Ascending aorta (tissue), 2 donors: ENCODE measurements at regions not wholly inside any gene's neighbourhood (a gene's known extent, or its start where the extent isn't known, plus 50 kb on each side); places are given as distances from the start of the nearest gene placed in this dataset.
A peak's percentile ranks its signal among the peaks of the same experiment; 100 is the strongest.

Experiments
- DNase-seq, 2 donors: peaks; one replicate each; pipeline ENCODE4 v3.0.0-alpha.2; 2019; ENCODE audit warnings: low spot score in 2 of 2
- H3K27ac ChIP-seq, 2 donors: fragments of 200-600 bp; sonication (generic); one replicate each; pipeline ENCODE4 v1.5.1; 2016 to 2017; ENCODE audit warnings: mild to moderate bottlenecking in 1 of 2
- H3K27me3 ChIP-seq: fragments of 200-600 bp; sonication (generic); one replicate; pipeline ENCODE4 v1.5.1; 2017
- H3K36me3 ChIP-seq, 2 donors: fragments of 200-600 bp; sonication (generic); one replicate each; pipeline ENCODE4 v1.5.1; 2016
- H3K4me1 ChIP-seq, 2 donors: fragments of 200-600 bp; sonication (generic); one replicate each; pipeline ENCODE4 v1.5.1; 2016 to 2017; ENCODE audit warnings: mild to moderate bottlenecking in 1 of 2
- H3K4me3 ChIP-seq, 2 donors: fragments of 200-600 bp; sonication (generic); one replicate each; pipeline ENCODE4 v1.5.1; 2016 to 2017; ENCODE audit warnings: mild to moderate bottlenecking in 1 of 2
- H3K9me3 ChIP-seq, 2 donors: fragments of 200-600 bp; sonication (generic); one replicate each; pipeline ENCODE4 v1.5.1; 2016
- intact Hi-C: fragments of 100-400 bp; cut with DNase I; formaldehyde crosslinking; loops from one replicate; pipeline ENCODE4 v1.15.1; 2023
- TF ChIP-seq, protein P1 (sequence below), 3 experiments: fragments of 200-600 bp in 2 of 3; fragments of 450-650 bp in 1 of 3; sonication (generic) in 2 of 3; IDR thresholded peaks; one replicate each; pipeline ENCODE4 v1.5.1; 2016 to 2019; ENCODE audit warnings: antibody characterized with exemption in 3 of 3, mild to moderate bottlenecking in 1 of 3, moderate library complexity in 1 of 3

- TF ChIP-seq, protein P1, sequence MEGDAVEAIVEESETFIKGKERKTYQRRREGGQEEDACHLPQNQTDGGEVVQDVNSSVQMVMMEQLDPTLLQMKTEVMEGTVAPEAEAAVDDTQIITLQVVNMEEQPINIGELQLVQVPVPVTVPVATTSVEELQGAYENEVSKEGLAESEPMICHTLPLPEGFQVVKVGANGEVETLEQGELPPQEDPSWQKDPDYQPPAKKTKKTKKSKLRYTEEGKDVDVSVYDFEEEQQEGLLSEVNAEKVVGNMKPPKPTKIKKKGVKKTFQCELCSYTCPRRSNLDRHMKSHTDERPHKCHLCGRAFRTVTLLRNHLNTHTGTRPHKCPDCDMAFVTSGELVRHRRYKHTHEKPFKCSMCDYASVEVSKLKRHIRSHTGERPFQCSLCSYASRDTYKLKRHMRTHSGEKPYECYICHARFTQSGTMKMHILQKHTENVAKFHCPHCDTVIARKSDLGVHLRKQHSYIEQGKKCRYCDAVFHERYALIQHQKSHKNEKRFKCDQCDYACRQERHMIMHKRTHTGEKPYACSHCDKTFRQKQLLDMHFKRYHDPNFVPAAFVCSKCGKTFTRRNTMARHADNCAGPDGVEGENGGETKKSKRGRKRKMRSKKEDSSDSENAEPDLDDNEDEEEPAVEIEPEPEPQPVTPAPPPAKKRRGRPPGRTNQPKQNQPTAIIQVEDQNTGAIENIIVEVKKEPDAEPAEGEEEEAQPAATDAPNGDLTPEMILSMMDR (IDR thresholded peaks at IDR 0.05), result no peak
- intact Hi-C loops, result no loop called here
- H3K27ac ChIP-seq, result no peak overlapping the region
- H3K27me3 ChIP-seq, result peaks cover 4% of the 10 kb centered on the region
- no peaks in the 10 kb centered on the region for H3K4me1 ChIP-seq
- H3K9me3 ChIP-seq, result no peaks in the 10 kb centered on the region
- H3K36me3 ChIP-seq, result no peaks in the 10 kb centered on the region
- no peak for DNase-seq
- H3K4me3 ChIP-seq, result no peak overlapping the region
Measured at GRCh38 chr22:49668402-49668801, 159.3 kb downstream of the BRD1 start.

DNA sequence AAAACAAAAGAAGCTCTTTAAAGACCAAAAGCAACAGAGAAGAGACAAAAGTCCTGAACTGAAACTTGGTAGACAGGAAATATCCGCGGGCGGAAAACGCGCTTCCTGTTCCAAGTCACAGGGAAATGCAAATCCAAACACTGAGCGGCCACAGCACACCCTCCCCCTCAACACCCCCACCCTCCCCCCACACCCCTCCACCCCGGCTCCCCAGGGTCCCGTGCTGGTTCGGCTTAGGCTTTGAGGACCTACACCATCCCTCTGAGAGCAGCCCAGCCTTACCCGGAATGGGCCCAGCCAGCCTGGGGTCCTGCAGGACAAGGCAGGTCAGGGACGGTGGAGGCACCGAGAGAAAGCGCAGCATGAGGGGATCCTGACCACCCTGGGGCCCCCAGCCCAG, 160.4 kb downstream of the BRD1 start:
- Histone ChIP-seq H3K4me1 (no peaks in the 10 kb centered on the region), H3K9me3 (no peaks in the 10 kb centered on the region), H3K27me3 (peaks cover 4% of the 10 kb centered on the region), H3K4me3 (no peak overlapping the region), H3K36me3 (no peaks in the 10 kb centered on the region), H3K27ac (no peak overlapping the region)
- no peak for DNase-seq
- TF ChIP-seq, protein P1 (IDR thresholded peaks at IDR 0.05), result no peak
- intact Hi-C loops, result no loop called here

DNA sequence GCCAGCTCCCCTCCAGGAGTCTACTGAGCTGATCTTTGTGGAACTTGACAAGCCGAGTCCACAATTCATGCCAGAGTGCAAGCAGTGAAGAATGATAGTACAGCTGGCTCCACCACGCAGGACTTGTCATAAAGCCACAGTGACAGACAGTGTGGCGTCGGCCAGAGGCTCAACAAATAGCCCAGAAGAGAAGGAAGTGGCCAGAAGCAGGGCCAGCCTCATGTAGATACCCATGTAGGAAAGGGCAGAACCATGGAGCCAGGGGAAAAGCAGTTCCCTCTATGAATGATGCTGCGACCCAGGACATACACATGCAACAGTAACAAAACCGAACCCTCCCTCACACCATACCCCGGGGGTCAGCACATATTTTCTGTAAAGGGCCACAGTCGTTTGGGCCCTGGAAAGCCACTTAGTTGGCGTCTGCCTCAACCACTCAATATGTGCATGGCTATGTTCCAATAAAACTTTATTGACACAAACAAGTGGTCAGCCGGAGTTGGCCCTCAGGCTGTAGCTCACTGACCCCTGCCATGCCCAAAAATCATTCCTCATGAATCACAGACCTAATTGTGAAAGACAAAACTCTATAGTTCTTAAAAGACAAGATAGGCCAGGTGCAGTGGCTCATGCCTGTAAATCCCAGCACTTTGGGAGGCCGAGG, 161.4 kb downstream of the BRD1 start:
- Histone ChIP-seq H3K27ac (peak overlapping the region in 1 of 2 donors; percentile 11), H3K27me3 (peaks cover 4% of the 10 kb centered on the region), H3K4me3 (no peak overlapping the region), H3K9me3 (no peaks in the 10 kb centered on the region), H3K4me1 (no peaks in the 10 kb centered on the region), H3K36me3 (no peaks in the 10 kb centered on the region)
- TF ChIP-seq, protein P1 (IDR thresholded peaks at IDR 0.05), result no peak
- no peak for DNase-seq
- intact Hi-C loops, result no loop called here

GRCh38 chr22:49664891-49665290, 162.8 kb downstream of the BRD1 start:
- Histone ChIP-seq H3K36me3 (no peaks in the 10 kb centered on the region), H3K27me3 (no peaks in the 10 kb centered on the region), H3K4me1 (no peaks in the 10 kb centered on the region), H3K9me3 (no peaks in the 10 kb centered on the region), H3K4me3 (no peak overlapping the region), H3K27ac (no peak overlapping the region)
- TF ChIP-seq, protein P1 (IDR thresholded peaks at IDR 0.05), result no peak
- intact Hi-C loops, result no loop called here
- DNase-seq, result no peak

- no peaks in the 10 kb centered on the region for H3K27me3 ChIP-seq
- H3K36me3 ChIP-seq, result no peaks in the 10 kb centered on the region
- no peak overlapping the region for H3K4me3 ChIP-seq
- no peaks in the 10 kb centered on the region for H3K4me1 ChIP-seq
- H3K9me3 ChIP-seq, result no peaks in the 10 kb centered on the region
- TF ChIP-seq, protein P1 (IDR thresholded peaks at IDR 0.05), result no peak
- no peak overlapping the region for H3K27ac ChIP-seq
- intact Hi-C loops, result no loop called here
- DNase-seq, result peak in 1 of 2 donors; percentile 24
Measured at GRCh38 chr22:49664371-49664881, 163.2 kb downstream of the BRD1 start.
